H9 (cell line): ENCODE measurements at regions not wholly inside any gene's neighbourhood (a gene's known extent, or its start where the extent isn't known, plus 50 kb on each side); places are given as distances from the start of the nearest gene placed in this dataset.

Experiments used
- DNase-seq: peaks from one replicate; pipeline ENCODE4 v3.0.0-alpha.2; 2017
- H2AFZ ChIP-seq: one replicate; pipeline ENCODE4 v1.6.1; 2013; ENCODE audit warnings: mild to moderate bottlenecking, low read length, control low read depth, moderate library complexity
- H2AK5ac ChIP-seq: 2 replicates; pipeline ENCODE4 v1.6.1; 2013; ENCODE audit warnings: low read length, control low read depth, mixed read lengths; ENCODE audit not compliant: insufficient read length
- H2BK120ac ChIP-seq: one replicate; pipeline ENCODE4 v1.6.1; 2013; ENCODE audit warnings: low read depth, mild to moderate bottlenecking, low read length, control low read depth, inconsistent platforms; ENCODE audit not compliant: poor library complexity, severe bottlenecking
- H2BK12ac ChIP-seq: 2 replicates; pipeline ENCODE4 v1.6.1; 2013; ENCODE audit warnings: low read length, control low read depth, mixed read lengths, low read depth; ENCODE audit not compliant: insufficient read length
- H2BK15ac ChIP-seq: 2 replicates; pipeline ENCODE4 v1.6.1; 2013; ENCODE audit warnings: low read depth, low read length, control low read depth
- H2BK20ac ChIP-seq: one replicate; pipeline ENCODE4 v1.6.1; 2013; ENCODE audit warnings: low read depth, mild to moderate bottlenecking, low read length, control low read depth, inconsistent platforms; ENCODE audit not compliant: poor library complexity, severe bottlenecking
- H2BK5ac ChIP-seq: 2 replicates; pipeline ENCODE4 v1.6.1; 2013; ENCODE audit warnings: low read length, control low read depth, mixed read lengths; ENCODE audit not compliant: insufficient read length
- H3K14ac ChIP-seq: 2 replicates; pipeline ENCODE4 v1.6.1; 2013; ENCODE audit warnings: low read length, control low read depth; ENCODE audit not compliant: insufficient read depth
- H3K18ac ChIP-seq: 2 replicates; pipeline ENCODE4 v1.6.1; 2013; ENCODE audit warnings: low read depth, mild to moderate bottlenecking, mixed read lengths, low read length, control low read depth; ENCODE audit not compliant: insufficient read length
- H3K23ac ChIP-seq: 2 replicates; pipeline ENCODE4 v1.6.1; 2013; ENCODE audit warnings: low read length, control low read depth, mixed read lengths, low read depth; ENCODE audit not compliant: insufficient read length
- H3K23me2 ChIP-seq: 2 replicates; pipeline ENCODE4 v1.6.1; 2013; ENCODE audit warnings: low read depth, mild to moderate bottlenecking, mixed read lengths, low read length, control low read depth; ENCODE audit not compliant: insufficient read length, poor library complexity, severe bottlenecking
- H3K27ac ChIP-seq: 2 replicates; pipeline ENCODE4 v1.5.1; 2013; ENCODE audit warnings: low read length, control low read depth, mixed read lengths, low read depth; ENCODE audit not compliant: insufficient read length
- H3K27me3 ChIP-seq: 2 replicates; pipeline ENCODE4 v1.6.1; 2013; ENCODE audit warnings: low read length, control low read depth, inconsistent platforms; ENCODE audit not compliant: insufficient read depth
- H3K4ac ChIP-seq: 2 replicates; pipeline ENCODE4 v1.6.1; 2013; ENCODE audit warnings: low read depth, mild to moderate bottlenecking, control low read depth, inconsistent platforms, low read length, moderate library complexity
- H3K4me1 ChIP-seq: 2 replicates; pipeline ENCODE4 v1.6.1; 2013; ENCODE audit warnings: low read length, control low read depth, inconsistent platforms; ENCODE audit not compliant: insufficient read depth
- H3K4me2 ChIP-seq: 2 replicates; pipeline ENCODE4 v1.6.1; 2013; ENCODE audit warnings: low read length, control low read depth, mixed read lengths; ENCODE audit not compliant: insufficient read length, insufficient read depth
- H3K56ac ChIP-seq: 2 replicates; pipeline ENCODE4 v1.6.1; 2013; ENCODE audit warnings: low read depth, mild to moderate bottlenecking, mixed read lengths, low read length, control low read depth; ENCODE audit not compliant: insufficient read length
- H3K79me1 ChIP-seq: 2 replicates; pipeline ENCODE4 v1.6.1; 2013; ENCODE audit warnings: low read depth, mild to moderate bottlenecking, moderate library complexity, low read length, control low read depth, inconsistent platforms; ENCODE audit not compliant: insufficient read depth, poor library complexity, severe bottlenecking
- H3K79me2 ChIP-seq: 2 replicates; pipeline ENCODE4 v1.6.1; 2013; ENCODE audit warnings: low read length, control low read depth, inconsistent platforms; ENCODE audit not compliant: insufficient read depth
- H3K9ac ChIP-seq: 2 replicates; pipeline ENCODE4 v1.6.1; 2013; ENCODE audit warnings: low read length, control low read depth, mixed read lengths; ENCODE audit not compliant: insufficient read length; ENCODE audit errors: extremely low read depth
- H3K9me3 ChIP-seq: one replicate; pipeline ENCODE4 v1.6.1; 2013; ENCODE audit warnings: low read depth, low read length, inconsistent platforms; ENCODE audit not compliant: control insufficient read depth
- H3T11ph ChIP-seq: one replicate; pipeline ENCODE4 v1.6.1; 2013; ENCODE audit warnings: mild to moderate bottlenecking, low read length, control low read depth, inconsistent platforms
- H4K20me1 ChIP-seq: one replicate; pipeline ENCODE4 v1.6.1; 2013; ENCODE audit not compliant: control insufficient read depth, insufficient read length, insufficient read depth
- H4K5ac ChIP-seq: 2 replicates; pipeline ENCODE4 v1.6.1; 2013; ENCODE audit warnings: low read depth, mild to moderate bottlenecking, mixed read lengths, low read length, control low read depth; ENCODE audit not compliant: insufficient read length
- H4K8ac ChIP-seq: replicated peaks from 2 replicates; pipeline ENCODE4 v1.6.1; 2013; ENCODE audit warnings: low read length, control low read depth, mixed read lengths, low read depth; ENCODE audit not compliant: insufficient read length
- H4K91ac ChIP-seq: 2 replicates; pipeline ENCODE4 v1.6.1; 2013; ENCODE audit warnings: low read depth, mild to moderate bottlenecking, moderate library complexity, mixed read lengths, low read length, control low read depth; ENCODE audit not compliant: insufficient read length
- H3K27ac Mint-ChIP-seq, 3 experiments: 2 replicates in 2 of 3; 3 replicates in 1 of 3; pipeline ENCODE4 v1.8.0; 2020 to 2021; ENCODE audit warnings: mixed read lengths in 3 of 3, mild to moderate bottlenecking in 1 of 3, moderate library complexity in 1 of 3
- H3K27me3 Mint-ChIP-seq: 2 replicates; pipeline ENCODE4 v1.8.0; 2021; ENCODE audit warnings: low read depth, mild to moderate bottlenecking, moderate library complexity, mixed read lengths
- H3K36me3 Mint-ChIP-seq, 3 experiments: 2 replicates in 2 of 3; 3 replicates in 1 of 3; pipeline ENCODE4 v1.8.0; 2020 to 2021; ENCODE audit warnings: low read depth in 3 of 3, mixed read lengths in 3 of 3; ENCODE audit not compliant: insufficient read depth in 1 of 3
- H3K4me1 Mint-ChIP-seq, 2 experiments: 2 replicates each; pipeline ENCODE4 v1.8.0; 2020; ENCODE audit warnings: mixed read lengths in 2 of 2
- H3K4me3 Mint-ChIP-seq, 2 experiments: 2 replicates in 1 of 2; 3 replicates in 1 of 2; pipeline ENCODE4 v1.8.0; 2020 to 2021; ENCODE audit warnings: mild to moderate bottlenecking in 2 of 2, mixed read lengths in 2 of 2, moderate library complexity in 1 of 2
- H3K9me3 Mint-ChIP-seq, 2 experiments: 2 replicates in 1 of 2; 3 replicates in 1 of 2; pipeline ENCODE4 v1.8.0; 2020; ENCODE audit warnings: mild to moderate bottlenecking in 2 of 2, mixed read lengths in 2 of 2, moderate library complexity in 1 of 2
- CTCF ChIP-seq: fragments of 200-600 bp; sonication (generic); conservative IDR thresholded peaks from 3 replicates; pipeline ENCODE4 v1.8.0; 2021; ENCODE audit warnings: antibody characterized with exemption, mild to moderate bottlenecking
- WGBS: extraction: QIAGEN DNeasy Blood & Tissue Kit; methylation state at CpG from one replicate; pipeline ENCODE4 v1.1.7; 2013; ENCODE audit warnings: missing lambda C conversion rate, low lambda C conversion rate, mixed read lengths; ENCODE audit not compliant: insufficient read length; ENCODE audit errors: extremely low coverage; 5-methylcytosine and 5-hydroxymethylcytosine counted together

DNA sequence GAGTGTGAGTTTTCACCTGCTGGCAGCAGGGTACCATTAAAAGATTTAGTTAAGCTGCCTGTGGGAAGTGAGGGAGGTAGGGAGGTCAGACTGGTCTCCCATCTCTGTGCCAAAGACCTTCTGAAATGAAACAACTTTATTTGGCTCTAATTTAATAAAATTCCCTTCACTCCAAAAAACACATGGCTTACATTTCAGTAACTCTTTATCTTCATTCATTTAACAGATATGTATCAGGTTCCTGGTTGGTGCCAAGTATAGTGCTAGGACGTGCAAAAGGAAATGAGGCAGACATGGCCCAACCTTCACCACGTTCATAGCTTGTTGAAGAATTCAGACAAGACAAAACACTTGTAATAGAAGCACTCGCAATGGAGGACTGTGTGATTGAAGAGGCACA is 282.3 kb downstream of the SEC16B start:
- Histone ChIP-seq H3K27ac (no peak overlapping the region), H3K9ac (no peak overlapping the region), H2AFZ (no peak overlapping the region), H3K14ac (no peak overlapping the region), H2BK12ac (no peak overlapping the region), H3K79me2 (no peaks in the 10 kb centered on the region), H3K27me3 (no peaks in the 10 kb centered on the region), H3K56ac (no peak overlapping the region), H2BK15ac (no peak overlapping the region), H3K9me3 (no peaks in the 10 kb centered on the region), H2BK20ac (no peak overlapping the region), H2AK5ac (no peak overlapping the region), H3K4me1 (no peaks in the 10 kb centered on the region; the same call in 1 of the 2 replicates), H3K18ac (no peak overlapping the region), H3K4me2 (no peak overlapping the region), H4K8ac (no peak overlapping the region), H3K4ac (no peak overlapping the region), H2BK5ac (no peak overlapping the region), H3K79me1 (no peaks in the 10 kb centered on the region), H3K23me2 (no peaks in the 10 kb centered on the region), H4K20me1 (no peaks in the 10 kb centered on the region), H3T11ph (no peak overlapping the region), H3K23ac (no peak overlapping the region), H2BK120ac (no peak overlapping the region), H4K91ac (no peak overlapping the region), H4K5ac (no peak overlapping the region)
- H3K27me3 Mint-ChIP-seq: no peaks in the 10 kb centered on the region; the same call in 1 of the 2 replicates
- no peak for TF ChIP-seq CTCF
- H3K27ac Mint-ChIP-seq: no peak overlapping the region
- peaks cover 0 to 2% of the 10 kb centered on the region in 2 experiments; a peak in 2 of 4 replicates for H3K4me1 Mint-ChIP-seq
- no CpG with 5 or more reads among the region's 3 CpGs for WGBS
- no peak for DNase-seq
- H3K4me3 Mint-ChIP-seq: no peak overlapping the region
- H3K36me3 Mint-ChIP-seq: peaks cover 8 to 14% (median 9%) of the 10 kb centered on the region in 3 experiments
- peaks cover 14 to 15% of the 10 kb centered on the region in 2 experiments for H3K9me3 Mint-ChIP-seq
